ENCODE measurements at regions not wholly inside any gene's neighbourhood (a gene's known extent, or its start where the extent isn't known, plus 50 kb on each side); places are given as distances from the start of the nearest gene placed in this dataset.

DNA sequence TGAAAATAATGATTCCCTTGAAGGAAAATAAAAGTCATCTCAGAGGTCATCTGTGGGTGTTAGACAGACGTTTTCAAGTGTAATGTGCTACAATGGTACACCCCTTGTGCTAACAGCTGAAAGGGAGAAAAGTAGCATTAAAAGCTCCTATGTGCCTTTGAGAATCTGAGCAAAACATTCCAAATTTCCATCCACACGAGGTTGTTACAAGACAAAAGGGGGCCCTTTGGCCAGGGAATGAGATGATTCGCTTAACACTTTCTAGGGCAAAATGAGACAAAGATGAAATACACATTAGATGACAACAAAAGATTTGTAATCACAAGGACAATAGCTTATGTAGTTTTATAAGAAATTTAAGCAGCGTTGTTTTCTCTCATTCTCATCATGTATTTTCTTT is 303.6 kb downstream of the LMX1A start:
- TF ChIP-seq POLR2A (IDR thresholded peaks at IDR 0.05) (no peak), EP300 (IDR thresholded peaks at IDR 0.05) (no peak), CTCF (IDR thresholded peaks at IDR 0.05) (no peak)
